Heart left ventricle (tissue), 13 donors: ENCODE measurements at regions not wholly inside any gene's neighbourhood (a gene's known extent, or its start where the extent isn't known, plus 50 kb on each side); places are given as distances from the start of the nearest gene placed in this dataset.

Experiments used
- CTCF ChIP-seq, 12 donors: fragments of 200-600 bp; sonication (generic) in 4 of 12; IDR thresholded peaks; one replicate each; pipeline versions ENCODE4 v1.5.0 to v1.8.0; 2018 to 2022; ENCODE audit warnings: antibody characterized with exemption in 12 of 12, mild to moderate bottlenecking in 5 of 12
- POLR2A ChIP-seq, 2 donors: fragments of 450-650 bp; IDR thresholded peaks; one replicate each; pipeline ENCODE4 v1.6.1; 2017; ENCODE audit warnings: antibody characterized with exemption in 2 of 2, mild to moderate bottlenecking in 2 of 2, moderate library complexity in 2 of 2
- donor health status: ischemic (EF 13 %, LVEDD 7.1; RV severe dilation, severe dysfunction).
- donor health status: DM: no; HTN: yes; CAD: no.
- donor health status: DM: no; HTN: no; CAD: no.
- donor health status: ischemic (EF 25% LVEDD 6.9; RV normal size, moderate dysfunction).
- donor health status: ischemic (EF 25% LVEDD 5.7; RV mildly dilated, moderate dysfunction).
- donor health status: ischemic (EF 35%, LVEDD 5.7; RV mildly dilated, moderate dysfunction).
- donor health status: nonischemic (EF 11% LVEDD 7.7; RV severe dilation, severe dysfunction).
- donor health status: DM: yes; HTN: yes; CAD: no.
- donor health status: PGD.
- donor health status: ischemic (EF 29% LVEDD 5.4; RV normal size, mild dysfunction).
- donor health status: nonischemic (EF 23%, LVEDD 6.1; RV moderate dilation, normal function).

- TF ChIP-seq CTCF (IDR thresholded peaks at IDR 0.05) (no peak), POLR2A (IDR thresholded peaks at IDR 0.05) (no peak)
Observed at GRCh38 chr20:50420380-50420779, 89.8 kb upstream of the PTPN1 start.
